Effector memory CD8-positive, alpha-beta T cell (primary cell): ENCODE measurements at regions not wholly inside any gene's neighbourhood (a gene's known extent, or its start where the extent isn't known, plus 50 kb on each side); places are given as distances from the start of the nearest gene placed in this dataset.

ENCODE experiments used
- ATAC-seq: fragments of 150-1000 bp; cut with Tn5 transposase; replicated peaks from 2 replicates; pipeline ENCODE4 v1.10.0; 2021; ENCODE audit warnings: mild to moderate bottlenecking, moderate library complexity
- DNase-seq, 3 experiments: peaks; one replicate each; pipeline ENCODE4 v3.0.0; 2021
- H3K27ac Mint-ChIP-seq, 2 donors: one replicate each; pipeline ENCODE4 v1.8.0; 2022; ENCODE audit warnings: mild to moderate bottlenecking in 2 of 2, mixed read lengths in 2 of 2, moderate library complexity in 2 of 2
- H3K27me3 Mint-ChIP-seq, 2 donors: one replicate each; pipeline ENCODE4 v1.8.0; 2022; ENCODE audit warnings: mixed read lengths in 2 of 2
- H3K36me3 Mint-ChIP-seq: one replicate; pipeline ENCODE4 v1.8.0; 2022; ENCODE audit warnings: mild to moderate bottlenecking, moderate library complexity, mixed read lengths; ENCODE audit not compliant: insufficient read depth
- H3K4me1 Mint-ChIP-seq, 2 donors: one replicate each; pipeline ENCODE4 v1.8.0; 2022; ENCODE audit warnings: low read depth in 2 of 2, mixed read lengths in 2 of 2
- H3K4me3 Mint-ChIP-seq, 2 donors: one replicate each; pipeline ENCODE4 v1.8.0; 2022; ENCODE audit warnings: mild to moderate bottlenecking in 2 of 2, mixed read lengths in 2 of 2, moderate library complexity in 2 of 2
- H3K9me3 Mint-ChIP-seq, 2 donors: one replicate each; pipeline ENCODE4 v1.8.0; 2022; ENCODE audit warnings: mixed read lengths in 2 of 2

GRCh38 chr3:197444793-197445379, 110.9 kb downstream of the BDH1 start:
- no peak for ATAC-seq
- Mint-ChIP-seq H3K4me1 (peaks cover 0 to 3% of the 10 kb centered on the region in 2 donors), H3K27me3 (peaks cover 40 to 76% of the 10 kb centered on the region in 2 donors), H3K36me3 (no peaks in the 10 kb centered on the region), H3K4me3 (no peak overlapping the region), H3K9me3 (no peaks in the 10 kb centered on the region), H3K27ac (no peak overlapping the region)
- DNase-seq: no peak

GRCh38 chr3:197443506-197443905, 112.3 kb downstream of the BDH1 start:
- no peak for ATAC-seq
- no peak overlapping the region for H3K27ac Mint-ChIP-seq
- peaks cover 54 to 81% of the 10 kb centered on the region in 2 donors for H3K27me3 Mint-ChIP-seq

GRCh38 chr3:197440717-197441303, 115.0 kb downstream of the BDH1 start:
- H3K9me3 Mint-ChIP-seq: no peaks in the 10 kb centered on the region
- no peaks in the 10 kb centered on the region for H3K4me1 Mint-ChIP-seq
- H3K27me3 Mint-ChIP-seq: peaks cover 49 to 65% of the 10 kb centered on the region in 2 donors
- no peak overlapping the region for H3K4me3 Mint-ChIP-seq
- no peak for ATAC-seq
- H3K27ac Mint-ChIP-seq: no peak overlapping the region
- H3K36me3 Mint-ChIP-seq: no peaks in the 10 kb centered on the region
- DNase-seq: no peak

More at GRCh38 chr3:197443506-197443905, 112.3 kb downstream of the BDH1 start:
- peaks cover 0 to 3% of the 10 kb centered on the region in 2 donors for H3K4me1 Mint-ChIP-seq
- no peak for DNase-seq
- no peak overlapping the region for H3K4me3 Mint-ChIP-seq
- no peaks in the 10 kb centered on the region for H3K36me3 Mint-ChIP-seq
- no peaks in the 10 kb centered on the region for H3K9me3 Mint-ChIP-seq

GRCh38 chr3:197438906-197439305, 116.9 kb downstream of the BDH1 start:
- ATAC-seq (no peak), DNase-seq (no peak)
- no peak overlapping the region for H3K4me3 Mint-ChIP-seq
- H3K9me3 Mint-ChIP-seq: no peaks in the 10 kb centered on the region
- no peak overlapping the region for H3K27ac Mint-ChIP-seq
- no peaks in the 10 kb centered on the region for H3K4me1 Mint-ChIP-seq
- H3K36me3 Mint-ChIP-seq: no peaks in the 10 kb centered on the region
- peaks cover 47% of the 10 kb centered on the region in 2 donors for H3K27me3 Mint-ChIP-seq

- ATAC-seq: no peak
- H3K9me3 Mint-ChIP-seq: no peaks in the 10 kb centered on the region
- no peak for DNase-seq
- H3K27ac Mint-ChIP-seq: no peak overlapping the region
- H3K4me1 Mint-ChIP-seq: no peaks in the 10 kb centered on the region
- H3K27me3 Mint-ChIP-seq: peaks cover 39 to 52% of the 10 kb centered on the region in 2 donors
- no peaks in the 10 kb centered on the region for H3K36me3 Mint-ChIP-seq
- H3K4me3 Mint-ChIP-seq: no peak overlapping the region
Observed at GRCh38 chr3:197435426-197435825, 120.3 kb downstream of the BDH1 start.

- Mint-ChIP-seq H3K4me3 (no peak overlapping the region), H3K36me3 (no peaks in the 10 kb centered on the region), H3K27ac (no peak overlapping the region), H3K4me1 (no peaks in the 10 kb centered on the region), H3K27me3 (peaks cover 39 to 51% of the 10 kb centered on the region in 2 donors), H3K9me3 (no peaks in the 10 kb centered on the region)
- ATAC-seq (no peak), DNase-seq (no peak)
Observed at GRCh38 chr3:197434830-197435229, 120.9 kb downstream of the BDH1 start.

- Mint-ChIP-seq H3K27ac (no peak overlapping the region), H3K27me3 (peaks cover 46 to 47% of the 10 kb centered on the region in 2 donors)
Observed at GRCh38 chr3:197432384-197433127, 123.2 kb downstream of the BDH1 start.

GRCh38 chr3:197431346-197431910, 124.3 kb downstream of the BDH1 start:
- no peaks in the 10 kb centered on the region for H3K36me3 Mint-ChIP-seq
- ATAC-seq (no peak), DNase-seq (no peak)
- peaks cover 8 to 12% of the 10 kb centered on the region in 2 donors for H3K4me1 Mint-ChIP-seq
- no peak overlapping the region for H3K4me3 Mint-ChIP-seq
- no peaks in the 10 kb centered on the region for H3K9me3 Mint-ChIP-seq
- H3K27me3 Mint-ChIP-seq: peaks cover 46 to 47% of the 10 kb centered on the region in 2 donors
- no peak overlapping the region for H3K27ac Mint-ChIP-seq

More at GRCh38 chr3:197432384-197433127, 123.2 kb downstream of the BDH1 start:
- no peak for DNase-seq
- Mint-ChIP-seq H3K4me1 (peaks cover 8 to 12% of the 10 kb centered on the region in 2 donors), H3K36me3 (no peaks in the 10 kb centered on the region), H3K4me3 (no peak overlapping the region), H3K9me3 (no peaks in the 10 kb centered on the region)
- no peak for ATAC-seq

- DNase-seq (no peak), ATAC-seq (no peak)
- Mint-ChIP-seq H3K27ac (no peak overlapping the region), H3K4me1 (peaks cover 8 to 12% of the 10 kb centered on the region in 2 donors), H3K36me3 (no peaks in the 10 kb centered on the region), H3K9me3 (no peaks in the 10 kb centered on the region), H3K27me3 (peaks cover 46 to 52% of the 10 kb centered on the region in 2 donors), H3K4me3 (no peak overlapping the region)
Observed at GRCh38 chr3:197430934-197431333, 124.8 kb downstream of the BDH1 start.

GRCh38 chr3:197430502-197430901, 125.3 kb downstream of the BDH1 start:
- Mint-ChIP-seq H3K4me3 (no peak overlapping the region), H3K27me3 (peaks cover 46 to 56% of the 10 kb centered on the region in 2 donors), H3K27ac (no peak overlapping the region), H3K9me3 (no peaks in the 10 kb centered on the region), H3K4me1 (peaks cover 8 to 12% of the 10 kb centered on the region in 2 donors), H3K36me3 (no peaks in the 10 kb centered on the region)
- no peak for DNase-seq
- no peak for ATAC-seq

GRCh38 chr3:197428952-197429351, 126.8 kb downstream of the BDH1 start:
- no peak for ATAC-seq
- Mint-ChIP-seq H3K27me3 (peaks cover 36 to 71% of the 10 kb centered on the region in 2 donors), H3K36me3 (no peaks in the 10 kb centered on the region), H3K27ac (no peak overlapping the region), H3K4me1 (peaks cover 8 to 12% of the 10 kb centered on the region in 2 donors), H3K9me3 (no peaks in the 10 kb centered on the region), H3K4me3 (no peak overlapping the region)
- DNase-seq: no peak

- DNase-seq (no peak), ATAC-seq (peak; percentile 58)
- H3K36me3 Mint-ChIP-seq: no peaks in the 10 kb centered on the region
- peak overlapping the region; percentile 3 to 28 for H3K4me3 Mint-ChIP-seq
- peaks cover 8 to 12% of the 10 kb centered on the region in 2 donors for H3K4me1 Mint-ChIP-seq
- H3K27ac Mint-ChIP-seq: peak overlapping the region; percentile 4 to 13
- peaks cover 35 to 78% of the 10 kb centered on the region in 2 donors for H3K27me3 Mint-ChIP-seq
- no peaks in the 10 kb centered on the region for H3K9me3 Mint-ChIP-seq
Observed at GRCh38 chr3:197428117-197428801, 127.5 kb downstream of the BDH1 start.

GRCh38 chr3:197427021-197427420, 128.6 kb upstream of the DLG1 start:
- no peaks in the 10 kb centered on the region for H3K36me3 Mint-ChIP-seq
- H3K4me1 Mint-ChIP-seq: peaks cover 8 to 12% of the 10 kb centered on the region in 2 donors
- peaks cover 24 to 82% of the 10 kb centered on the region in 2 donors for H3K27me3 Mint-ChIP-seq
- DNase-seq: no peak
- H3K4me3 Mint-ChIP-seq: no peak overlapping the region
- H3K27ac Mint-ChIP-seq: no peak overlapping the region
- H3K9me3 Mint-ChIP-seq: no peaks in the 10 kb centered on the region
- ATAC-seq: no peak
